ENCODE measurements at regions not wholly inside any gene's neighbourhood (a gene's known extent, or its start where the extent isn't known, plus 50 kb on each side); places are given as distances from the start of the nearest gene placed in this dataset.

DNA sequence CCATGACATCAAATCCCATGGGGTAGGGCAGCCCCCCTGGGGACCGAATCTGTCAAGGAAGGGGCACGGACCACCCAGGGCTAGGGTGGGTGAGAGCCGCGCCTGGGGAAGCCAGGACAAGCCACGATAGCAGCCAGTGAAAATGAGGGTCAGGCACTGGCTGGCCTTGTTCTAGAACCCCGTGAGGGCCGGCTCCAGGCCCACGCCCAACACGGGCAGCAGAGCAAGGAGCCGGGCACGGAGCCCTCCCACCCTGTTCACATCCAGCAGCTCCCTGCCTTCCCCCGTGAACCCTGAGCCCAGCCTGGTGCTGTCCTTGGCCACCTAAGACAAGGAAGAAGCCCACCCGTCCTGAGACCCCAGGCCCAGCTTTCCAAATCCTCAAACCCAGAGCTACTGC is 256.7 kb downstream of the PARN start:
- no peak overlapping the region for H3K18ac ChIP-seq (ENCODE audit: low read length)
- H4K12ac ChIP-seq (ENCODE audit: low read depth, low read length), result no peak overlapping the region
- H3K14ac ChIP-seq (ENCODE audit: low read length), result no peak overlapping the region
- no peaks in the 10 kb centered on the region for H3K79me2 ChIP-seq (ENCODE audit: control insufficient read depth, insufficient read depth, low read length, poor library complexity)
- no peak overlapping the region for H2AFZ ChIP-seq (ENCODE audit: insufficient read depth, low read length, poor library complexity)
- no peak overlapping the region for H4K8ac ChIP-seq (ENCODE audit: low read depth, low read length)
- peaks cover 1% of the 10 kb centered on the region for H3K9me3 ChIP-seq (ENCODE audit: insufficient read depth, low read depth, low read length)
- H3K79me1 ChIP-seq (ENCODE audit: low read length), result no peaks in the 10 kb centered on the region
- H3K9ac ChIP-seq (ENCODE audit: low read length), result no peak overlapping the region
- no peak overlapping the region for H2BK5ac ChIP-seq (ENCODE audit: low read depth, low read length, poor library complexity)
- peak overlapping the region; percentile 67 for H4K91ac ChIP-seq (ENCODE audit: low read depth, low read length)
- H3K4me2 ChIP-seq (ENCODE audit: low read length), result no peak overlapping the region
- peaks cover 4 to 5% of the 10 kb centered on the region in 2 experiments for H3K4me1 ChIP-seq (ENCODE audit: control insufficient read depth in 1 of 2, insufficient read depth in 2 of 2, low read length in 2 of 2)
- H3K27me3 ChIP-seq (ENCODE audit: insufficient read depth, low read length), result no peaks in the 10 kb centered on the region
- H3K4ac ChIP-seq (ENCODE audit: low read depth, low read length), result no peak overlapping the region
- H2AK5ac ChIP-seq (ENCODE audit: low read length), result peak overlapping the region; percentile 51
- peak overlapping the region; percentile 58 for H2BK120ac ChIP-seq (ENCODE audit: insufficient read depth, low read length, poor library complexity)
- no peak overlapping the region for H3K27ac ChIP-seq (ENCODE audit: low read depth, low read length)
- no peak overlapping the region for H3K4me3 ChIP-seq (ENCODE audit: low read depth, low read length)
- no CpG with 5 or more reads among the region's 13 CpGs for WGBS (ENCODE audit: extremely low coverage, insufficient coverage, insufficient read length)
- DNase-seq, result no peak
- no peaks in the 10 kb centered on the region for H3K36me3 ChIP-seq (ENCODE audit: control insufficient read depth in 1 of 2, insufficient read depth in 2 of 2, low read length in 2 of 2)
- no peak overlapping the region for H3K23ac ChIP-seq (ENCODE audit: low read length)
- peak overlapping the region; percentile 56 for H2BK12ac ChIP-seq (ENCODE audit: low read length)

- WGBS (ENCODE audit: extremely low coverage, insufficient coverage, insufficient read length), result no CpG with 5 or more reads among the region's 10 CpGs
- H4K12ac ChIP-seq (ENCODE audit: low read depth, low read length), result no peak overlapping the region
- H3K27ac ChIP-seq (ENCODE audit: low read depth, low read length), result no peak overlapping the region
- no peak for DNase-seq
- H3K23ac ChIP-seq (ENCODE audit: low read length), result no peak overlapping the region
- H2AFZ ChIP-seq (ENCODE audit: insufficient read depth, low read length, poor library complexity), result no peak overlapping the region
- H2BK12ac ChIP-seq (ENCODE audit: low read length), result no peak overlapping the region
- no peak overlapping the region for H2AK5ac ChIP-seq (ENCODE audit: low read length)
- H3K4ac ChIP-seq (ENCODE audit: low read depth, low read length), result no peak overlapping the region
- H3K79me2 ChIP-seq (ENCODE audit: control insufficient read depth, insufficient read depth, low read length, poor library complexity), result no peaks in the 10 kb centered on the region
- no peaks in the 10 kb centered on the region for H3K27me3 ChIP-seq (ENCODE audit: insufficient read depth, low read length)
- no peak overlapping the region for H3K9ac ChIP-seq (ENCODE audit: low read length)
- H3K14ac ChIP-seq (ENCODE audit: low read length), result no peak overlapping the region
- H3K36me3 ChIP-seq (ENCODE audit: control insufficient read depth in 1 of 2, insufficient read depth in 2 of 2, low read length in 2 of 2), result no peaks in the 10 kb centered on the region
- H4K8ac ChIP-seq (ENCODE audit: low read depth, low read length), result no peak overlapping the region
- no peak overlapping the region for H3K4me2 ChIP-seq (ENCODE audit: low read length)
- no peak overlapping the region for H3K4me3 ChIP-seq (ENCODE audit: low read depth, low read length)
- no peak overlapping the region for H4K91ac ChIP-seq (ENCODE audit: low read depth, low read length)
- no peak overlapping the region for H3K18ac ChIP-seq (ENCODE audit: low read length)
- H3K4me1 ChIP-seq (ENCODE audit: control insufficient read depth in 1 of 2, insufficient read depth in 2 of 2, low read length in 2 of 2), result peaks cover 2 to 4% of the 10 kb centered on the region in 2 experiments
- no peaks in the 10 kb centered on the region for H3K9me3 ChIP-seq (ENCODE audit: insufficient read depth, low read depth, low read length)
- no peak overlapping the region for H2BK5ac ChIP-seq (ENCODE audit: low read depth, low read length, poor library complexity)
- no peak overlapping the region for H2BK120ac ChIP-seq (ENCODE audit: insufficient read depth, low read length, poor library complexity)
- H3K79me1 ChIP-seq (ENCODE audit: low read length), result no peaks in the 10 kb centered on the region
These were observed 257.6 kb downstream of the PARN start for GRCh38 chr16:14372471-14372870.

DNA sequence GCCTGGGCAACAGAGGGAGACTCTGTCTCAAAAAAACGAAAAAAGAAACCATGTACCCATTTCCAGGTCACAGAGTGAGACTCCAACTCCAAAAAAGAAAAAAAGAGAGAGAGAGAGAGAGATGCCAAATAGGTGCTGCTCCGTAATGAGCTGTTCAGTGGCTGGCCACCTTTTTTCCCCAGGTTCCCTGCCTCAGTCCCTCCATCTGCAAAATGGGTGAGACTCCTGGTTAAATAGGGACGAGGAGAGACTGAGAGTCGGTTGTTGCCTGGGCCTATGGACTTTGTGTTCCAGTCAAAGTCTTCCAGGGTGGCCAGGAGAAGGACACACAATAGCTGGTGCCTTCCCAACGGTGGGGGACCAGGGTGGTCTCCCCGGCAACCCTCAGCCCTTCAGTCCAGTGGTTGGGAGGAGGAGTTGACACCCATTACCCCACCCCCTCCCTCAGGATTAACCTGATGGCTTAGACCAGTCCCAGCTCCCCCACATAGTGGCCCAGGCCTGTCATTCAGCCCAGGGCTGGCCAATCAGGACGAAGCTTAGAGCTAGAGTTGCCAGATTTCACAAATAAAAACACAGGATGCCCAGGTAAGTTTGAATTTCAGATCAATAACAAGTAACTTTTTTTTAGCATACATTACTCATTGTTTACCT is 258.2 kb downstream of the PARN start:
- Histone ChIP-seq H2BK120ac (ENCODE audit: insufficient read depth, low read length, poor library complexity) (no peak overlapping the region), H3K36me3 (ENCODE audit: control insufficient read depth in 1 of 2, insufficient read depth in 2 of 2, low read length in 2 of 2) (no peaks in the 10 kb centered on the region), H2AFZ (ENCODE audit: insufficient read depth, low read length, poor library complexity) (no peak overlapping the region), H3K27me3 (ENCODE audit: insufficient read depth, low read length) (no peaks in the 10 kb centered on the region), H2AK5ac (ENCODE audit: low read length) (no peak overlapping the region), H4K91ac (ENCODE audit: low read depth, low read length) (peak overlapping the region; percentile 0), H4K8ac (ENCODE audit: low read depth, low read length) (no peak overlapping the region), H3K14ac (ENCODE audit: low read length) (no peak overlapping the region), H3K9me3 (ENCODE audit: insufficient read depth, low read depth, low read length) (no peaks in the 10 kb centered on the region), H3K79me1 (ENCODE audit: low read length) (no peaks in the 10 kb centered on the region), H3K27ac (ENCODE audit: low read depth, low read length) (no peak overlapping the region), H3K9ac (ENCODE audit: low read length) (no peak overlapping the region), H2BK5ac (ENCODE audit: low read depth, low read length, poor library complexity) (no peak overlapping the region), H3K18ac (ENCODE audit: low read length) (no peak overlapping the region), H4K12ac (ENCODE audit: low read depth, low read length) (no peak overlapping the region), H3K4me2 (ENCODE audit: low read length) (no peak overlapping the region), H3K79me2 (ENCODE audit: control insufficient read depth, insufficient read depth, low read length, poor library complexity) (no peaks in the 10 kb centered on the region), H2BK12ac (ENCODE audit: low read length) (no peak overlapping the region), H3K4ac (ENCODE audit: low read depth, low read length) (no peak overlapping the region), H3K4me3 (ENCODE audit: low read depth, low read length) (no peak overlapping the region), H3K4me1 (ENCODE audit: control insufficient read depth in 1 of 2, insufficient read depth in 2 of 2, low read length in 2 of 2) (peaks cover 2 to 4% of the 10 kb centered on the region in 2 experiments), H3K23ac (ENCODE audit: low read length) (no peak overlapping the region)
- no peak for DNase-seq
- no CpG with 5 or more reads among the region's 7 CpGs for WGBS (ENCODE audit: extremely low coverage, insufficient coverage, insufficient read length)

DNA sequence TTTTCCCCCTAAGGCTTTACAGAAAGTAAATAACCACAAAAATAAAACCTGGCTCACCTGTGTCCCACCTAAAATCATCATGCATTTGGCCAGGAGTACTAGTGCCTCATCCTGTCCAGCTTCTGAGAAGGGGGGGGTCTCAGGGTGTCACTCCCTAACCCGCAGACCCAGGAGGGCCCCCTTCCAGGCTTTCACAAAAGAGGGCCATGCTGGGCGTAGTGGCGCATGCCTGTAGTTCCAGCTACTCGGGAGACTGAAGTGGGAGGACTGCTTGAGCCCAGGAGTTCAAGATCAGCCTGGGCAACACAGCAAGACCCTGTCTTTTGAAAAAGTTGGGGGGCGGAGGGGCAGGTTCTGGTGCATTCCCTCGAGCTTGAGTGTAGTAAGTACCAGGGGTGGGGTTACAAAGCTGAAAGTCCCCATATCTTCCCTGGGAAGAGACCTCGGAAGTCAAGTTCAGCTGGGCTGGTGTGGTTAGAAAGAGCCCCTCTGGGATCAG is 259.3 kb downstream of the PARN start:
- H3K4me3 ChIP-seq (ENCODE audit: low read depth, low read length), result no peak overlapping the region
- no peak overlapping the region for H3K27ac ChIP-seq (ENCODE audit: low read depth, low read length)
- no peaks in the 10 kb centered on the region for H3K79me2 ChIP-seq (ENCODE audit: control insufficient read depth, insufficient read depth, low read length, poor library complexity)
- no peak overlapping the region for H3K9ac ChIP-seq (ENCODE audit: low read length)
- peaks cover 2 to 4% of the 10 kb centered on the region in 2 experiments for H3K4me1 ChIP-seq (ENCODE audit: control insufficient read depth in 1 of 2, insufficient read depth in 2 of 2, low read length in 2 of 2)
- DNase-seq, result no peak
- no peak overlapping the region for H3K4me2 ChIP-seq (ENCODE audit: low read length)
- no peak overlapping the region for H4K8ac ChIP-seq (ENCODE audit: low read depth, low read length)
- no peak overlapping the region for H4K91ac ChIP-seq (ENCODE audit: low read depth, low read length)
- no peak overlapping the region for H3K18ac ChIP-seq (ENCODE audit: low read length)
- no peaks in the 10 kb centered on the region for H3K79me1 ChIP-seq (ENCODE audit: low read length)
- no CpG with 5 or more reads among the region's 7 CpGs for WGBS (ENCODE audit: extremely low coverage, insufficient coverage, insufficient read length)
- no peaks in the 10 kb centered on the region for H3K36me3 ChIP-seq (ENCODE audit: control insufficient read depth in 1 of 2, insufficient read depth in 2 of 2, low read length in 2 of 2)
- H4K12ac ChIP-seq (ENCODE audit: low read depth, low read length), result no peak overlapping the region
- no peak overlapping the region for H3K23ac ChIP-seq (ENCODE audit: low read length)
- H3K14ac ChIP-seq (ENCODE audit: low read length), result no peak overlapping the region
- H2AFZ ChIP-seq (ENCODE audit: insufficient read depth, low read length, poor library complexity), result no peak overlapping the region
- H2BK12ac ChIP-seq (ENCODE audit: low read length), result no peak overlapping the region
- no peaks in the 10 kb centered on the region for H3K9me3 ChIP-seq (ENCODE audit: insufficient read depth, low read depth, low read length)
- H2BK120ac ChIP-seq (ENCODE audit: insufficient read depth, low read length, poor library complexity), result no peak overlapping the region
- H2AK5ac ChIP-seq (ENCODE audit: low read length), result no peak overlapping the region
- no peak overlapping the region for H3K4ac ChIP-seq (ENCODE audit: low read depth, low read length)
- no peaks in the 10 kb centered on the region for H3K27me3 ChIP-seq (ENCODE audit: insufficient read depth, low read length)
- H2BK5ac ChIP-seq (ENCODE audit: low read depth, low read length, poor library complexity), result no peak overlapping the region

All from trophoblast cell (in vitro differentiated cells and primary cell).